Sciatic nerve (tissue), 2 donors: ENCODE measurements at regions not wholly inside any gene's neighbourhood (a gene's known extent, or its start where the extent isn't known, plus 50 kb on each side); places are given as distances from the start of the nearest gene placed in this dataset.

Experiments
- ATAC-seq: fragments of 200-7000 bp; cut with Tn5 transposase; one replicate; pipeline ENCODE4 v1.9.1; 2020; ENCODE audit warnings: mild to moderate bottlenecking, moderate library complexity
- DNase-seq: peaks from one replicate; pipeline ENCODE4 v3.0.0-alpha.2; 2020; ENCODE audit warnings: low spot score
- intact Hi-C: fragments of 100-400 bp; cut with DNase I; formaldehyde crosslinking; loops from one replicate; pipeline ENCODE4 v1.14.2; 2022
- donor health status: DM: no; HTN: no; CAD: no.
- donor health status: DM: no; HTN: no; CAD: no.

DNA sequence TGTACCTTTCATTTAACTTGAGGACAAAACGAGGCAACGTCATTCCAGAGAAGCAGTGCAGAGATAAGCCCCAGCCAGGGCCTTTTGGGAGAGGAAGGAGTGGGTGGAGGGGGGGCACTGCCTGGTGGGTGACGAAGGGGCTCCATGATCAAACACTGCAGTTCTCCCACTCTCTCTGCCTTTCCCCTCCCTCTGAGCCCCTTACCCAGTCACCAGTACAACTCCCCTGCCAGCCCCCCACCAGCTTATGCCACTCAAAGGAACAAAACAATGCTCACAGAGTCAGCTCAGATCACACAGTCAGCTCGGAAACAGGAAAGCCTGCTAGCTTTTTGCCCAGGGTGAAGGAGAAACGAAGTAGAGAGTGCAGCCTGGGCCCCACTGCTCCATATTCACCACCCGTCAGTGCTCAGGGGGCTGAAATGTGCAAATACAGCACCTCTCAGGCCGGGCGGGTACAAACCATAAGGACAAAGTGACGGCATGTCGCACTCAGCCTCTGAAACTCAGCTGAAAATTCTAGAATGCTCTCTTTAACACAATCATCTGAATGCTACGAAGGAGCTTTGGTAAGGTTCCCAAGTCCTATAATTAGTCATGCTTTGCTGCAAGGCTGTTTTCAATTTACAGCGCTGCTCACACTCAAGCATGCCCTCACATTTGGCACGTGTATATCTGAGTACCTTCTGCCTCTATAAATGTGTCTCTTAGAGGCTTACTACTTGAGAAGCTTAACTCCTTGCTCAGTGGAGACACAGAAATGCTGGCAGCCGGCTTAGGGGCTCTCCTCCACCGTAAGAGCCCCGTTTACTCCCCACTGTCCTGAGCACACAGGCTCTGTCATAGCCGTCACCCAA, 65.8 kb upstream of the RAB4A start:
- peak; percentile 67 for ATAC-seq

DNA sequence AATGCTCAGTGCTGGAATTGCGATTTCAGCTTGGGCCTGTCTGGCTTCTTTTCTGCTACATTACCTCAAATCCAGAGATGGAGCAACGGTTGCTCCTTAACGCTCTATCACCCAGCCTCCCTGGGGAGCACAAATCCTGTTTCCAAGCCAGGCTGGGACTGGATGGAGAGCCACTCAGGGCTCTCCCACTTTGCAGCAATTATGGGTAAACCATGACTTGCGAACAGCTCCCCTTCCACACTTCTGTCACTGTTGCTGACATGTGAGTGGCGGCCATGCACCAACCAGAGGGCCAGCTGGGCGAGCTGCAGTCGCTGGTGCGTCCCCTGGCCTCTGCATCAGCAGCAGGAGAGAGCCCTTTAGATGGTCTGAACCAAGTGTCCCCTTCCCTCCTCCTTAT, 65.1 kb upstream of the RAB4A start:
- ATAC-seq (no peak), DNase-seq (no peak)
- intact Hi-C loops = no loop called here

More for the DNA sequence above, 65.8 kb upstream of the RAB4A start:
- intact Hi-C loops = no loop called here
- no peak for DNase-seq

DNA sequence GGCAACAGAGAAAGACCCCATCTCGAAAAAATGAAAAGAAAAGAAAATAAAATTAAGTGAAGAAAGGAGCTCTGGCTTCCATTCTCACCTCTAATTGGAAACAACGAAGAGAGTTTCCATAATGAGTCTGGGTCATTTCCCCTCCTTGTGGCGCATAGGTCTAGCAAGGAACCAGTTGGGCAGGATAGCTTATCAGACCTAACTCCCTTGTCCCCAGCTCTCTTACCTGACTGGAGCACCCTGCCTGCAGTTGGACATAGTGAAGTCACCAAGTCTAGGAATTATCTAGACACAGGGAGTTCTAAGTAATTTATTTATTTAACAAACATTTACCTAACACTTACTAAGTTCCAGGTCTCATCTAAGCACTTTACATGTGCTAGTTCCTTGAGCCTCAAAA, 63.0 kb upstream of the RAB4A start:
- ATAC-seq (no peak), DNase-seq (no peak)
- intact Hi-C loops = no loop called here

DNA sequence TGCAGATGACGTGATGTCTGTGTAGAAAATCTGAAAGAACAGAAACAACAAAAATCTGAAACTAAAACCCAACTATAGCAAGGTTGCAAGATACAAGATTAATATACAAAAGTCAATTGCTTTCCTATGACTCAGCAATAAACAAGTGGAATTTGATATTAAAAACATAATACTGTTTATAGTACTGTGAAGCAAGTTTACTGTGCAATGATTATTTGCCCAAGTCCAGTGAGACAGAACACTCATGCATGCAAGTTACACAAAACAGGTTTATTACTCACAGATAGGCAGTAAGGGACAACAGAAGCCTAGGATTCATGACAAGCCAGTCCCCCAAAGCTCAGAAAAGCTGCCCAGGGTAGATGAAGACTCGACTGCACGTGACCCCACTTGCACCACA, 62.4 kb upstream of the RAB4A start:
- intact Hi-C loops = no loop called here
- no peak for DNase-seq
- no peak for ATAC-seq

DNA sequence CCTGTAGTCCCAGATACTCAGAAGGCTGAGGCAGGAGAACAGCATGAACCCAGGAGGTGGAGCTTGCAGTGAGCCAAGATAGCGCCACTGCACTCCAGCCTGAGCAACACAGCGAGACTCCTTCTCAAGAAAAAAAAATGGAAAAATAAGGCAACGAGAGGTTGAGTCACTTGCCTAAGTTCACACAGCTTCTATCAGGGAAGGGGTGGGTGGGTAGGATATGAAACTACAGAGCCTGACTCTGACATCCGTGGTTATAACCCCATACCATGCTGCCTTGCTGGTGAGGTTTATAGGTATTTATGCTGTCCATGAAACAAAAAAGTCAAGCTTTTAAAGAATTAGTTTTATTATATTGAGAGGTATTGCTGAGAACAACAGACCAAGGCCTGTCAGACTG, 61.5 kb upstream of the RAB4A start:
- intact Hi-C loops = no loop called here
- ATAC-seq (no peak), DNase-seq (no peak)

DNA sequence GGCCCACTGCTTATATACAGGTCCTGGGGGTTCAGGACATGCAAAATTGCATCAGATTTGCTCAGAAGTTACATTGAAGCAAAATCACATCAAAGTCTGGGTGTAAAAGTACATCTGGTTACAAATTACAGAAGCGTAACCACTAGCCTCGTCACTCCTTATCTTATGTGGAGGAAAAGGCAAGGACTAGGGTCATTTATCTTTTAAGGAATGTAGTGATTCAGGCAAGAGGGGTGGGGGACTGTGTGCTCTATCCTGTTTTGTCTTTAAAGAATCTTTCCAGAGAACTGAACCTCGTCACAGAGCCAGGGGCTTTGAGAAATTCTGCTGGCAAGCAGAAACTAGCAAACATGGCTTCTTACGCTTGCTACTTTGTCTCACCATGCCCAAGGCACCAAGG, 61.1 kb upstream of the RAB4A start:
- DNase-seq (no peak), ATAC-seq (no peak)
- intact Hi-C loops = no loop called here

DNA sequence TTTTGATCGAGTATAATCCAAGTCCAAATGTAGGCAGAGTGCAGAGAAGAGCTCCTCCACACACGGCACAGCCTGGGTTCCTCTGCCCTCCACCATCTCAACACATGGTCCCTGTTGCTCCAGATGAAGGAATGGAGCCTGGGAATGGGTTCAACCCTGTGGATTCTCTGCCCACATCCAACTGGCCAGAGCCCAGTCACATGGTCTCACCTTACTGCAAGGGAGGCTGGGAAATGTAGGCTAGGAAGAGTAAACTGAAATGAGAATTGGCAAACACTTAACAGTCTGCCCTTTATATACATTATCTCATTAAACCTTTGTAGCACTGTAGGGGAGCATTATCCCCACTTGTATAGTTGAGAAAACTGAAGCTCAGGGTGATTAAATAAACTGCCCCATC, 60.1 kb upstream of the RAB4A start:
- no peak for ATAC-seq
- no peak for DNase-seq
- intact Hi-C loops = no loop called here

DNA sequence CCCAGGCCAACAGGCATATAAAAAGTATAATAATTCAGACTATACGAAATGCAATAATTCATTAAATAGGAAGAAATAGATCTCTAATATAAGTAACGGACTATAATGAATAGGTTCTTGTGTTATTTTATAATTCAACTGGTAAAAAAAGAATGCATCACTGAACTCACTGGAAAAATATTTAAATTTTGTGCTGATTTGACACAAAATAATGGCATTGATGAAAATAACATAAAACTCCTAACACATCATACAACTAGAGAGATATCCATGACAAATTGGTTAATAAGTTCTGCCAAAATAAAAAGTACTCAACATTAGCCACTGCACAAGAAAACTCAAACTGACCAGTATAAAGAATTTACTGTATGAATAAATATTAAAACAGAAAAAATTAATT, 57.1 kb upstream of the RAB4A start:
- intact Hi-C loops = no loop called here
- ATAC-seq = no peak
- no peak for DNase-seq

DNA sequence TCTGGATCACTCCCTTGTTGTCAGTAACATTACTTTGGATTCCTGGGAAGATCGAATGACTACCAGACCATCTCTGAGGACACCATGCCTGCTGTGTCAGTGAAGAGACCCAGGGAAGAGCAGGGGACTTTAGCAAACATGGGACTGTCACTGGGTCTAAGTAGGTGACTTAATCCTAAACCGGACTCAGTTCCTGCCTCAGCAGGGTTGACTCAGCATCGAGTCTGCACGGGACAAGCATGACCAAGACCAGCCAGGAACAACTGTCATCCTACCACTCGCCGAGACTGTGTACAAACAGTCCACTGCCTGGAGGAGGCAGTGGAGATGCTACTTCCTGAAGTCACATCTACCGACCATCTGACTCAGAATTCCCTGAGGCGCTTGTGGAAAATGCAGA, 53.2 kb upstream of the RAB4A start:
- intact Hi-C loops = no loop called here
- DNase-seq (peak; percentile 40), ATAC-seq (no peak)

DNA sequence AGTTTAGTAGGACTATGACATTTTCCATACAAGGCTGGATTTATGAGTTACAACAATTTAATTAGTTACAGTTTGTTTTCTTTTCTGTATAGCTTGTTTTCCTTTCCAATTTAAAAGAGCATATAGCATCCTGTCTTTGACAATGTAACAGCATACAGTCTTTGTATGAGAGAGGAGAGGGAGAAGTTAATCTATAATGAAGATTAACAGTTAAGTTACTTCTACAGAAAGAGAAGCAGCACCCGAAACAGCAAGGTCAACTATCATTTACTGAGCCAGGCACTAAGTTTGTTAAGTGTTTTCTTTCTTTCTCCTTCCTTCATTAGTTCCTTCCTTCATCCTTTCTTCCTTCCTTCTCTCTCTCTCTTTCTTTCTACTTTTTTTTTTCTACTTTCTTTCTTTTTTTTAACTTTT, 52.3 kb upstream of the RAB4A start:
- no peak for ATAC-seq
- intact Hi-C loops = no loop called here

DNA sequence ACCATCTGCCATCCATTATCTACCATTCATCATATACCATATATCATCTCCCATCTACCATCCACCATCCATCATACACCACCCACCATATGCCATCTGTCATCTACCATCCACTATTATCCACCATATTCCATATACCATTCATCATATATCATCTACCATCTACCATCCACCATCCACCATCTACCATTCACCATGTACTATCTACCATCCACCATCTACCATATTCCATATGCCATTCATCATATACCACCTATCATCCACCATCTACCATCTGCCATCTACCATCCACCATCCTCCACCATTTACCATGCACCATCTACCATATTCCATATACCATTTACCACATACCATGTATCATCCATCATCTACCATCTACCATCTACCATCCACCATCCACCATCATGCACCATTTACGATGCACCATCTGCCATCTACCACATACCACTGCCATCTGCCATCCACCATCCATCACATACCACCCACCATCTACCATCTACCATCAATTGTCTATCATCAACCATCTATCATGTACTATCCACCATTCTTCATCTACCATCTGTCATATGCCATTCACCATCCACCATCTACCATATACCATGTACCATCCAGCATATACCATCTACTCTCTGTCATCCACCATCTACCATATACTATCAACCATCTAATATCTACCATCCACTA, 50.6 kb upstream of the RAB4A start:
- ATAC-seq (no peak), DNase-seq (no peak)
- intact Hi-C loops = no loop called here

More for the DNA sequence above, 52.3 kb upstream of the RAB4A start:
- no peak for DNase-seq

DNA sequence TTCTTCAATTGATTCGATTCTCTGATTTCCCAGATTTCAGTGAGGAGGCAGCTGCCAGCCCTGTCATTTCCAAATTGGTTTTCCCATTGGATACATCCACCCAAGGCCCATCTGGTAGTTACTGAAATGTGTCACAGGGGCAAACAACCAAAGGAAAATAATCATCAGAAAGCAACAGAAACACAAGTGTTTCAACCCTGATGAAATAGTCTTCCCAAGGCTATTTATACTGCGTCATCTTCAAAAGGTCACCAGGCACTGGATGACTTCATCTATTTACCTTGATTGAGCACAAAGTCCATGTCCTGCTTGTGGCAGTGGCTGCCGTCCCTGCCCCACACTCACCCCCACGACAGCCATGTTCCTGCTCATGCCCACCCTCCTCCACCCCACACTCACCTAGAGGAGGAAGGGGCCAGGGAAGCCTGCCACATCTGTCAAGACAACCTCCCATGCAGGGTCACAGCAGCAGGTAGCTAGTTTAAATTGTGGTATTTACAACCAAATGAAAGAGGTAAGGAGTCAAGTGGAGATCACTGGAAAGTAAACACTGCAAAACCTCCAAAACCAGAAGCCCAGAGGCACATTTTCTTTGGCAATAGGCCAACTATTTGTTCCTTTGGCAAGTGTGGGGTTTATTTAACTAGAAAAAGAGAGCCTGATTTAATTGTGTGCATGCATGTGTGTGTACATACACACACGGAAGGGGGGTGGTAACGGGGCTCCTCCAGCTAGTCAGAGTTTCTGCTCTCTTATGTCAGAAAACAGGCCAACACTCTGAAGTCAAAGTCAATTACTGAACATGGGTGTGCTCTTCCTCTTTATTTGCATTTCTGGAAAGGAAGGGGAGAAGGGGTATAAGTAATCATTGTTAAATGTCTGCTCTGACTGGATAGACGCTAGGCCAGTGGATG, 49.5 kb upstream of the RAB4A start:
- DNase-seq (peak; percentile 55), ATAC-seq (peak; percentile 91)
- intact Hi-C loops = no loop called here
